ENCODE measurements at regions not wholly inside any gene's neighbourhood (a gene's known extent, or its start where the extent isn't known, plus 50 kb on each side); places are given as distances from the start of the nearest gene placed in this dataset.

DNA sequence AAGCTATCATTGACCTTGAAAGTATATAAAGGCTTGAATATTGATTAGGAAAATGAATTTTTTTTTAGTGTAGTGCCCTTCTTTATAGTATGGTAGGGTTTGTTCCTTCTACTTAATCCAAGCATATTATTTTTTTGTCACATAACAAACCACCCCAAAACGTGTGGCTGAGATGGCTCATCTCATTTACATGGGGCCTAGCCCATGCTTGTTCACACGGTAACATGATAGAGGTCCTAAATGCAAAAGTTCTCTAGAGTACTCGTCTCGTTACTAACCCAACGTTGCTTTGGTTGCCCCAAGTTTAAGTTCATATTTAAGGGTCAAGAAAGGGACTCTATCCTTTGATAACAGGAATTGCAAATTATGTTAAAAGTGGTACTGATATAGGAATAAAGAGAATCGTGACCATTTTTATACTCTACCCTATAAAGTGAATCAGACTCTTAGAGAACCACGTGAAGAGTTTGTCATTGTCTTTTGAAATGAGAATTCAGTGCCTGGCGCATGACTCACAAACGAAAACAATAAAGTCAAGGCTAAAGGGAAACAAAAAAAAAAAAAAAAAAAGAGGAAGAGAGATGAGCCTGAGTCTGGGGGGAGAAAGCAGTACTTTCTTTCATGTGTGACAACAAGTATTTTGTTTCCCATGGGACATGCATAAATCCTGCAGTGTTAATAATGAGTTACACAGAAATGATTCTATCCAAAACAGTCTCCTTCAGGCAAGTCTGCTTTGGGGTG is 402.8 kb upstream of the NWD2 start:
- TF ChIP-seq EZH2phosphoT487 (IDR thresholded peaks at IDR 0.05; ENCODE audit: borderline replicate concordance, low read length), result no peak
- no peak for TF ChIP-seq CTCF (IDR thresholded peaks at IDR 0.05; ENCODE audit: low read depth, low read length, poor library complexity, severe bottlenecking)
